Natural killer cell (primary cell): ENCODE measurements at regions not wholly inside any gene's neighbourhood (a gene's known extent, or its start where the extent isn't known, plus 50 kb on each side); places are given as distances from the start of the nearest gene placed in this dataset.

Experiments
- ATAC-seq, 3 donors: fragments of 150-1000 bp in 2 of 3; fragments of 200-7000 bp in 1 of 3; cut with Tn5 transposase; 1 replicate in 1 of 3; 2 replicates in 2 of 3; pipeline ENCODE4 v1.10.0; 2021; ENCODE audit warnings: mild to moderate bottlenecking in 2 of 3, moderate library complexity in 2 of 3
- DNase-seq, 2 donors: peaks; one replicate each; pipeline versions ENCODE4 v3.0.0 to v3.0.0-alpha.2; 2013 to 2021; ENCODE audit warnings: mixed read lengths in 1 of 2
- H3K27ac ChIP-seq: one replicate; pipeline ENCODE4 v1.5.1; 2013; ENCODE audit warnings: mild to moderate bottlenecking, low read length
- H3K27me3 ChIP-seq: one replicate; pipeline ENCODE4 v1.6.1; 2013; ENCODE audit warnings: low read length; ENCODE audit not compliant: control insufficient read depth, insufficient read depth
- H3K36me3 ChIP-seq: one replicate; pipeline ENCODE4 v1.6.1; 2013; ENCODE audit warnings: low read length; ENCODE audit not compliant: control insufficient read depth, insufficient read depth
- H3K4me1 ChIP-seq: one replicate; pipeline ENCODE4 v1.6.1; 2013; ENCODE audit warnings: low read length; ENCODE audit not compliant: control insufficient read depth, insufficient read depth
- H3K4me3 ChIP-seq: one replicate; pipeline ENCODE4 v1.5.1; 2013; ENCODE audit warnings: low read length
- H3K9me3 ChIP-seq: one replicate; pipeline ENCODE4 v1.6.1; 2013; ENCODE audit warnings: low read length; ENCODE audit not compliant: control insufficient read depth, insufficient read depth
- H3K27ac Mint-ChIP-seq, 2 donors: one replicate each; pipeline ENCODE4 v1.8.0; 2022; ENCODE audit warnings: mild to moderate bottlenecking in 2 of 2, mixed read lengths in 2 of 2, moderate library complexity in 1 of 2
- H3K27me3 Mint-ChIP-seq, 2 donors: one replicate each; pipeline ENCODE4 v1.8.0; 2022; ENCODE audit warnings: low read depth in 2 of 2, mixed read lengths in 2 of 2
- H3K36me3 Mint-ChIP-seq: one replicate; pipeline ENCODE4 v1.8.0; 2022; ENCODE audit warnings: mixed read lengths
- H3K4me1 Mint-ChIP-seq, 2 donors: one replicate each; pipeline ENCODE4 v1.8.0; 2022; ENCODE audit warnings: mixed read lengths in 2 of 2
- H3K4me3 Mint-ChIP-seq: one replicate; pipeline ENCODE4 v1.8.0; 2022; ENCODE audit warnings: mild to moderate bottlenecking, moderate library complexity, mixed read lengths
- H3K9me3 Mint-ChIP-seq, 2 donors: one replicate each; pipeline ENCODE4 v1.8.0; 2022; ENCODE audit warnings: mixed read lengths in 2 of 2
- WGBS: methylation state at CpG from one replicate; pipeline ENCODE4 v1.1.7; 2013; ENCODE audit warnings: missing lambda C conversion rate; ENCODE audit not compliant: insufficient coverage; 5-methylcytosine and 5-hydroxymethylcytosine counted together
- intact Hi-C: fragments of 100-400 bp; cut with micrococcal nuclease; formaldehyde crosslinking; loops from one replicate; pipeline ENCODE4 v1.14.2; 2022
- TF ChIP-seq, protein P1 (sequence below): fragments of 200-600 bp; IDR thresholded peaks from one replicate; pipeline ENCODE4 v1.8.0; 2022; ENCODE audit warnings: antibody characterized with exemption

DNA sequence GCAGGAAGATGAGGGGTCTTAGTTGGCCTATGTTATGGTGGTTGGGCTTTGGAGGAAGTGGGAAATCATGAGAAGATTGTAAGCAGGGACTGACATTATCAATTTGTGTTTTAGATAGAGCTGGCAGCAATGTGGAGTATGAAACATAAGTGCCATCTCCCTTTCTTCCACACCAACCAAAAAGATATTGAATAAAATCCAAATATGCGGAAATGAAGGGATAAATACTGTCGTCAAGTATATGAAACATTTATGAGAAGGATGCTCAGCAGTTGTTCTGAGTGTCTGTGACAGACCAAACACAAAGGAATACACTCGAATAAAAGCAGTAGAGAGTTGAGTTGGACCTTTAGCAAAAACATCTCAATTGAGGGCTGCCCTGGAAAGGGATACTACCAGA, 1090.0 kb upstream of the ZEB2 start:
- Histone ChIP-seq H3K9me3 (no peaks in the 10 kb centered on the region), H3K4me1 (no peaks in the 10 kb centered on the region), H3K36me3 (no peaks in the 10 kb centered on the region), H3K27me3 (no peaks in the 10 kb centered on the region), H3K4me3 (no peak overlapping the region), H3K27ac (no peak overlapping the region)
- H3K4me1 Mint-ChIP-seq: no peaks in the 10 kb centered on the region
- no peak overlapping the region for H3K27ac Mint-ChIP-seq
- peaks cover 2 to 3% of the 10 kb centered on the region in 2 donors for H3K9me3 Mint-ChIP-seq
- ATAC-seq (no peak), DNase-seq (no peak)
- intact Hi-C loops: no loop called here
- H3K36me3 Mint-ChIP-seq: no peaks in the 10 kb centered on the region
- 96% methylated on average over 3 of the region's 3 CpGs for WGBS
- no peak overlapping the region for H3K4me3 Mint-ChIP-seq
- TF ChIP-seq, protein P1, sequence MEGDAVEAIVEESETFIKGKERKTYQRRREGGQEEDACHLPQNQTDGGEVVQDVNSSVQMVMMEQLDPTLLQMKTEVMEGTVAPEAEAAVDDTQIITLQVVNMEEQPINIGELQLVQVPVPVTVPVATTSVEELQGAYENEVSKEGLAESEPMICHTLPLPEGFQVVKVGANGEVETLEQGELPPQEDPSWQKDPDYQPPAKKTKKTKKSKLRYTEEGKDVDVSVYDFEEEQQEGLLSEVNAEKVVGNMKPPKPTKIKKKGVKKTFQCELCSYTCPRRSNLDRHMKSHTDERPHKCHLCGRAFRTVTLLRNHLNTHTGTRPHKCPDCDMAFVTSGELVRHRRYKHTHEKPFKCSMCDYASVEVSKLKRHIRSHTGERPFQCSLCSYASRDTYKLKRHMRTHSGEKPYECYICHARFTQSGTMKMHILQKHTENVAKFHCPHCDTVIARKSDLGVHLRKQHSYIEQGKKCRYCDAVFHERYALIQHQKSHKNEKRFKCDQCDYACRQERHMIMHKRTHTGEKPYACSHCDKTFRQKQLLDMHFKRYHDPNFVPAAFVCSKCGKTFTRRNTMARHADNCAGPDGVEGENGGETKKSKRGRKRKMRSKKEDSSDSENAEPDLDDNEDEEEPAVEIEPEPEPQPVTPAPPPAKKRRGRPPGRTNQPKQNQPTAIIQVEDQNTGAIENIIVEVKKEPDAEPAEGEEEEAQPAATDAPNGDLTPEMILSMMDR: no peak
- H3K27me3 Mint-ChIP-seq: peaks cover 0 to 13% of the 10 kb centered on the region in 2 donors

DNA sequence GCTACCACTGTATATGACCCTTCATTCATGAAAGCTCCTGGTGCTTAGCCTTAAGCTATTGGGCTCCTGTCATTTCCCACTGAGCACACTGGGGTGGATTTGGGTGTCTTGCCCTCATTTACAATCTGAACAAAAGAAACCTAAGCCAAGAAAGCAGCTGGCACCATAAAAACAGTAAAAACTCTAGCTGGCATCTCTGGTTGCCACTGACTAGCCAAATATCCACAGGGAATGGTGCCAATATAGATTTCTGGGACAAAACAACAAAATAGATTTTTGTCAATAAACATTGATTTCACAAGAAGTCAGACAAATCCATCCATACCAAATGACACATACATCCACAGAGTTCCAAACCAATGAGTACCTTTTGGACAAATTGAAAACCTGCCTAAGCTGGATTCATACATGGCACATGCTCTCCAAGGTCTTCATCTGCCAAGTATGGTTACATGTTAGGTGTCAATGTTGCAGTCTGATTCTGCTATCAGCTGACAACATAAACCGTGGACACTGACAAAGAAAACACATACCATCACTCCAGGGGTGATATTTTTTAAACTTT, 1081.5 kb upstream of the ZEB2 start:
- intact Hi-C loops: no loop called here
- ATAC-seq (no peak), DNase-seq (no peak)
- Histone ChIP-seq H3K27me3 (no peaks in the 10 kb centered on the region), H3K27ac (no peak overlapping the region), H3K4me1 (no peaks in the 10 kb centered on the region), H3K4me3 (no peak overlapping the region), H3K9me3 (no peaks in the 10 kb centered on the region), H3K36me3 (no peaks in the 10 kb centered on the region)
- Mint-ChIP-seq H3K36me3 (no peaks in the 10 kb centered on the region), H3K4me1 (no peaks in the 10 kb centered on the region), H3K4me3 (no peak overlapping the region), H3K9me3 (peaks cover 0 to 2% of the 10 kb centered on the region in 2 donors), H3K27ac (no peak overlapping the region), H3K27me3 (no peaks in the 10 kb centered on the region)
- 83% methylated on average over 1 of the region's 1 CpG for WGBS
- TF ChIP-seq, protein P1: no peak

DNA sequence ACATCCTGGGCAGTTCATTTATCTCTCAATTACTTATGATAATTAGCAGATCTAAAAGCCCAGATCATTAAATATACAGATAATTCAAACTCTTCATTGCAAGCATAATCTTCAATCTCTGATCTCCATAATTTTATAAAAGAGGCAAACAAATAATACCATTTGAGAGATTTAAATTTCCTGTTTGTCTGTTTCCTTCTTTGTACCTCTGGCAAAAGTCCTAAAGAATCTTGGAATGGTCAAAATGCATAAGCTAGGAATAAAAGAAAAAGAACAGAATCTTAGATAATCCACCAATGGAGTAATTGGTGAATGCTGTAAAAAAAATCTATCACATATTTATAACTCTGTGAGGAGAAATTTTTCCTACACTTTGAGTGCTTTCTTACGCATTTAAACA, 1080.9 kb upstream of the ZEB2 start:
- Histone ChIP-seq H3K4me3 (no peak overlapping the region), H3K27me3 (no peaks in the 10 kb centered on the region), H3K9me3 (no peaks in the 10 kb centered on the region), H3K27ac (no peak overlapping the region), H3K36me3 (no peaks in the 10 kb centered on the region), H3K4me1 (no peaks in the 10 kb centered on the region)
- TF ChIP-seq, protein P1: no peak
- Mint-ChIP-seq H3K9me3 (peaks cover 0 to 2% of the 10 kb centered on the region in 2 donors), H3K27ac (no peak overlapping the region), H3K4me3 (no peak overlapping the region), H3K36me3 (no peaks in the 10 kb centered on the region), H3K27me3 (no peaks in the 10 kb centered on the region), H3K4me1 (no peaks in the 10 kb centered on the region)
- intact Hi-C loops: no loop called here
- ATAC-seq (no peak), DNase-seq (no peak)
- WGBS: 89% methylated on average over 1 of the region's 1 CpG

DNA sequence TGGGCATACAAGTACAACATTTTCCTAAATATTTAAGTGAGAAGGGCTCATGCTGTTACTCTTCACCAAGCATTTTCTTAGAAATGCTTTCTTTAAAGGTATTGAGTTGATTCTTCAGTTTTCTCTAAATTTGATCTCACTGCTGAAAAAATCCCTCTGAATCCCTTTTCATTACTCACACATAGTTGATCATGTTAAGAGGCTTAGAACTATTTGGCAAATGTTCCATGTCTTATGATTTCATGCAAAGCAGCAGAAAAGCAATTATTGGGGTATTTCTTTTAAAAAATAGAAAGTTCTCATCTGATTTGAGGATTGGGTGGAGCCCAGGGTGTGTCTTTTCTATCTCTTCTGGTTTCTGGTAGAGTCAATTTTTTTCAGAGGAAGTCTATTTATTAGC, 1079.8 kb upstream of the ZEB2 start:
- Mint-ChIP-seq H3K4me1 (no peaks in the 10 kb centered on the region), H3K36me3 (no peaks in the 10 kb centered on the region), H3K9me3 (no peaks in the 10 kb centered on the region), H3K27me3 (no peaks in the 10 kb centered on the region), H3K27ac (no peak overlapping the region), H3K4me3 (no peak overlapping the region)
- DNase-seq (no peak), ATAC-seq (no peak)
- Histone ChIP-seq H3K4me1 (no peaks in the 10 kb centered on the region), H3K4me3 (no peak overlapping the region), H3K36me3 (no peaks in the 10 kb centered on the region), H3K27me3 (no peaks in the 10 kb centered on the region), H3K9me3 (no peaks in the 10 kb centered on the region), H3K27ac (no peak overlapping the region)
- intact Hi-C loops: no loop called here
- TF ChIP-seq, protein P1: no peak
